Glutamatergic neuron (in vitro differentiated cells): ENCODE measurements at regions not wholly inside any gene's neighbourhood (a gene's known extent, or its start where the extent isn't known, plus 50 kb on each side); places are given as distances from the start of the nearest gene placed in this dataset.
A peak's percentile ranks its signal among the peaks of the same experiment; 100 is the strongest.

Experiments used
- DNase-seq: peaks from one replicate; pipeline ENCODE4 v3.0.0; 2022
- H3K27ac Mint-ChIP-seq: one replicate; pipeline ENCODE4 v1.8.0; 2020; ENCODE audit warnings: mild to moderate bottlenecking, mixed read lengths, inconsistent platforms; ENCODE audit not compliant: unreplicated experiment
- H3K27me3 Mint-ChIP-seq: one replicate; pipeline ENCODE4 v1.8.0; 2020; ENCODE audit warnings: mild to moderate bottlenecking, moderate library complexity, mixed read lengths, inconsistent platforms; ENCODE audit not compliant: unreplicated experiment
- H3K36me3 Mint-ChIP-seq: one replicate; pipeline ENCODE4 v1.8.0; 2020; ENCODE audit warnings: mild to moderate bottlenecking, mixed read lengths, inconsistent platforms; ENCODE audit not compliant: unreplicated experiment
- H3K4me1 Mint-ChIP-seq: one replicate; pipeline ENCODE4 v1.8.0; 2020; ENCODE audit warnings: mild to moderate bottlenecking, low read depth, mixed read lengths, inconsistent platforms; ENCODE audit not compliant: unreplicated experiment
- H3K4me3 Mint-ChIP-seq: one replicate; pipeline ENCODE4 v1.8.0; 2020; ENCODE audit warnings: mild to moderate bottlenecking, mixed read lengths, inconsistent platforms; ENCODE audit not compliant: unreplicated experiment
- H3K9me3 Mint-ChIP-seq: one replicate; pipeline ENCODE4 v1.8.0; 2020; ENCODE audit warnings: mild to moderate bottlenecking, moderate library complexity, mixed read lengths, inconsistent platforms; ENCODE audit not compliant: unreplicated experiment
- CTCF ChIP-seq: fragments of 200-600 bp; sonication (generic); IDR thresholded peaks from one replicate; pipeline ENCODE4 v1.5.0; 2021; ENCODE audit not compliant: partially characterized antibody, unreplicated experiment

- H3K4me1 Mint-ChIP-seq, result peaks cover 31% of the 10 kb centered on the region
- no peaks in the 10 kb centered on the region for H3K36me3 Mint-ChIP-seq
- no peak for DNase-seq
- no peak overlapping the region for H3K27ac Mint-ChIP-seq
- H3K4me3 Mint-ChIP-seq, result no peak overlapping the region
- TF ChIP-seq CTCF, result no peak
- H3K9me3 Mint-ChIP-seq, result peaks cover 2% of the 10 kb centered on the region
- H3K27me3 Mint-ChIP-seq, result no peaks in the 10 kb centered on the region
Measured at GRCh38 chr6:137434640-137435039, 59.6 kb downstream of the OLIG3 start.

DNA sequence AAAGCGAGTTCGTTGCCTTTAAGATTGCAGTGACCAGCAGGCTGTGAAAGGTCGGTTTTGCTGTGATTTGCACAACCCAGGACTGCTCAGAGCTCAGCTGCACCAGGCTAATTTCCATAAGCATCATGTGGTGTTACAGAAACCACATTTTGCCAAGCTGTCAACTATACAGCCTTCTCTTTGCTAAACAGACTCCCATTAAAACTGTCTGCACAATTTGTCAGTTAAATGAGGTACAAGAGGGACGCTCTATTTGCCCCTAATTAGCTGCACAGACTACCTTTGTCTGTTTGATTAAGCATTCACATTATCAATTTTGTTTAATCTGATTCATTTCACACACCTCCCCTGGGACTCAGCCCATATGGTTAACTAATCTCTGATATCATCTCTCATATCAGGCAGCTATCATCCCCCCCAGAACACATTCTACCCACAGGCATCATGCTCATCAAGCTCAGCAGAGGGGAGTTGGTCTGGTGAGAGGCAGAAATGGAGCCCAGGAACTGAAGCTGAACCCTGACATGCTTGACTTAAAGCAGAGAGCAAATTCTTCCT is 62.1 kb downstream of the OLIG3 start:
- Mint-ChIP-seq H3K4me1 (peaks cover 40% of the 10 kb centered on the region), H3K27ac (peak overlapping the region; percentile 83), H3K4me3 (peak overlapping the region; percentile 9), H3K36me3 (no peaks in the 10 kb centered on the region), H3K27me3 (no peaks in the 10 kb centered on the region), H3K9me3 (peaks cover 2% of the 10 kb centered on the region)
- DNase-seq, result no peak
- no peak for TF ChIP-seq CTCF

DNA sequence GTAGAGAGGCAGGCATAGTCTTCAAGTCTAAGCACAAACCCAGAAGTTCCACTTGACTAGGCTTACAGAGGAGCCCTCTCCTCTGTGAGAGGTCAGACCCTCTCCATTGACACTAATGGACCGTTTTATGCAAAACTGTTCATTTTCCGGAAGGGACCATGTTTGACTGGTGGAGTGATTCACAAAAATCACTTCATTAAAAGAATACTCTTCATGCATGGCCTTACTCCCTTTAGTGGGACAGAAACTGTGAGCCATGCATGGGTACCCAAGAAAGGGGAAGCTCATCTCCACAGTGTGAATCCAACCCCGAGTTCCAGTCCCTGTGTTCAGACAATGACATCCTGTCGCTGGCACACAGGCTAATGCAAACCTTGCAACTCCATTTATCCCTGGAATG is 63.2 kb downstream of the OLIG3 start:
- Mint-ChIP-seq H3K27me3 (no peaks in the 10 kb centered on the region), H3K27ac (peak overlapping the region; percentile 83), H3K4me1 (peaks cover 45% of the 10 kb centered on the region), H3K4me3 (no peak overlapping the region), H3K36me3 (no peaks in the 10 kb centered on the region), H3K9me3 (peaks cover 2% of the 10 kb centered on the region)
- DNase-seq, result no peak
- no peak for TF ChIP-seq CTCF

DNA sequence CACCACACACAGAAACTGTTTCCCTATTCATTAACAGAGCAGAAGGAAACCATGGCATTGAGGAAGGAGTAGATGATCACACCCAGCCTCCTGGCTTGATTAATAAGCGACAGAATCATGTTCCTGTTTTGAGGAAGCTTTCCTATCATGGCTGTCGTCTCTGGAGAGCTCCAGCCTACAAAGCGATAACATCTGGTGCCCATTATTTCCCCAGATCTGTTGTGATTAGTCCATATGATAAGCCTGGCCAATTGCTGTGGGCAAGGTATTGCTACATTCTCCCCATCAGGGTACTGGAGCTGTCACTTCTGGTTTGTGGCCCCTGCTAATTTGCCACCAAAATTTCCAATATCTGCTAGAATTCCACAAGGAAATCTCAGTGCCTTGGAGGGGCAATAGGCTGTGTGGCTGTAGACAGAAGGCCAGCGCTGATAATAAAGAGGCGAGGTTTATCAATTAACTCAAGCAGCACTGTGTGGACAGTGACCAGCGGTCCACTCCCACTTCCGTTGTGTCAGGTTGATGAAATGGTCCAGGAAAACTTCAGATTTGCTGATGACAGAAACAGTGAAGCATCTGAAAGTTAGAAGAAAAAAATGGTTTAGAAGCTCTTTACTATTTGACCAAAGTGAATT is 66.4 kb downstream of the OLIG3 start:
- TF ChIP-seq CTCF, result no peak
- Mint-ChIP-seq H3K4me3 (no peak overlapping the region), H3K27ac (peak overlapping the region; percentile 83)

GRCh38 chr6:137426007-137426689 is 68.0 kb downstream of the OLIG3 start:
- Mint-ChIP-seq H3K4me3 (no peak overlapping the region), H3K4me1 (peaks cover 44% of the 10 kb centered on the region), H3K9me3 (peaks cover 3% of the 10 kb centered on the region), H3K36me3 (no peaks in the 10 kb centered on the region), H3K27ac (no peak overlapping the region), H3K27me3 (peaks cover 3% of the 10 kb centered on the region)
- TF ChIP-seq CTCF, result no peak
- DNase-seq, result no peak

More for the DNA sequence above, 66.4 kb downstream of the OLIG3 start:
- Mint-ChIP-seq H3K9me3 (peaks cover 3% of the 10 kb centered on the region), H3K27me3 (peaks cover 3% of the 10 kb centered on the region), H3K4me1 (peaks cover 57% of the 10 kb centered on the region), H3K36me3 (no peaks in the 10 kb centered on the region)
- no peak for DNase-seq
